Nephron (organoid): ENCODE measurements at regions not wholly inside any gene's neighbourhood (a gene's known extent, or its start where the extent isn't known, plus 50 kb on each side); places are given as distances from the start of the nearest gene placed in this dataset.
A peak's percentile ranks its signal among the peaks of the same experiment; 100 is the strongest.
"Not testable (repeated sequence)": the region's sequence is repeated elsewhere in the genome, so short reads cannot be mapped to it uniquely, and the experiment has no call there.

ENCODE experiments used
- H3K27ac Mint-ChIP-seq, 3 experiments: 2 replicates each; pipeline ENCODE4 v1.8.0; 2020; ENCODE audit warnings: mixed read lengths in 3 of 3, mild to moderate bottlenecking in 2 of 3, moderate library complexity in 1 of 3
- H3K27me3 Mint-ChIP-seq: 2 replicates; pipeline ENCODE4 v1.8.0; 2021; ENCODE audit warnings: low read depth, mild to moderate bottlenecking, moderate library complexity, mixed read lengths
- H3K36me3 Mint-ChIP-seq: 2 replicates; pipeline ENCODE4 v1.8.0; 2020; ENCODE audit warnings: low read depth, mixed read lengths
- H3K4me1 Mint-ChIP-seq: 2 replicates; pipeline ENCODE4 v1.8.0; 2020; ENCODE audit warnings: mixed read lengths
- H3K4me3 Mint-ChIP-seq, 3 experiments: 2 replicates each; pipeline ENCODE4 v1.8.0; 2020; ENCODE audit warnings: mild to moderate bottlenecking in 3 of 3, mixed read lengths in 3 of 3, moderate library complexity in 2 of 3
- H3K9me3 Mint-ChIP-seq: 2 replicates; pipeline ENCODE4 v1.8.0; 2020; ENCODE audit warnings: mixed read lengths
- TF ChIP-seq, protein P1 (sequence below), 3 experiments: fragments of 200-600 bp; sonication (generic); IDR thresholded peaks; one replicate each; pipeline ENCODE4 v1.5.0; 2021; ENCODE audit warnings: antibody characterized with exemption in 3 of 3; ENCODE audit not compliant: unreplicated experiment in 3 of 3

DNA sequence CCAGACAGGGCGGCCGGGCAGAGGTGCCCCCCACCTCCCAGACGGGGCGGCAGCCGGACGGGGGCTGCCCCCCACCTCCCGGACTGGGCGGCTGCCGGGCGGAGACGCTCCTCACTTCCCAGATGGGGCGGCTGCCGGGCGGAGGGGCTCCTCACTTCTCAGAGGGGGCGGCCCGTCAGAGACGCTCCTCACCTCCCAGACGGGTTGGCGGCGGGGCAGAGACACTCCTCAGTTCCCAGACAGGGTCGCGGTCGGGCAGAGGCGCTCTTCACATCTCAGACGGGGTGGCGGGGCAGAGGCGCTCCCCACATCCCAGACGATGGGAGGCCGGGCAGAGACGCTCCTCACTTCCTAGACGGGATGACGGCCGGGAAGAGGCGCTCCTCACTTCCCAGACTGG, 68.5 kb upstream of the GPC4 start:
- peaks cover 10% of the 10 kb centered on the region for H3K4me1 Mint-ChIP-seq
- H3K36me3 Mint-ChIP-seq, H3K27ac Mint-ChIP-seq, H3K4me3 Mint-ChIP-seq, H3K9me3 Mint-ChIP-seq, H3K27me3 Mint-ChIP-seq: not testable (repeated sequence)

DNA sequence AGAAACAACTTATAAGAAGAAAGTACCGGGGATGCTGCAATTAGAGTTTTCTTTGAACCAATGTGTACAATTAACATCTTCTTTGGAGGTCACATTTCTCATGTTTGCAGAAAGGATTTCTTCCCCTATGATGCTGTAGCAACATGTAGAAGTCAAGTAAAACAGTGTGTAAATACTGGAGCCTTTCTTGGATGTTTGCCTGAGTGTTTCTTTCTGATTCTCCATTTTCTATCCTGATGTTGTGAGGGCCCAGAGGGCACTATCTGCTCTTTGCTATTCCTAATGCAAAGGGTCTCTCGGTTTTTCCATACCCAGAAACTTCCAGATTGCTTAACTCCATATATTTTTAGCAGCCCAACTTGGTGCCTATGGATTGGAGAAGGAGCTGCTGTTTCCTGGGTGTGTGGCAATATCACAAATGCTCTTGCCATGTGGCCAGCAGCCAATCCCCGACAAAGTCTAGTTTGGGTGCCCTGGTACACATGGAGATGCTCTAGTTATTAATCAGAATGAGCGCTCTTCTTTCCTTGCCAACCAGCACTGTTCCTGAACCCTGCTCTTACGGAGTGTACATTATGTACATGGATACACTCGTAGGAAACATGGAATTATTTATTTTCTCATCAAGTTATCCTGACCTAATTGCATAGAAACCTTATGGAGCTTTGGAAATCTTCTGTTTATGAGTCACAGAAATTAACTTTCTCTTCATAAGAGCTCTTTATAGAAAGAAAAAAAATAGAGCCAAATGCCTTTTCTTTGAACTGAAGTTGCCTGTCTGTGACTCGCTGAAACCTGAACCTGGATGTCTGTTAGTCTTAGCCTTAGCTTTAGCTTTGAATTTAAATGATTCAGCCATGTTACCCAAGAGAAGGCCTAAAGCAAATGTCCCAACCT, 67.0 kb upstream of the GPC4 start:
- H3K4me3 Mint-ChIP-seq: no peak overlapping the region
- H3K36me3 Mint-ChIP-seq: no peaks in the 10 kb centered on the region
- TF ChIP-seq, protein P1, sequence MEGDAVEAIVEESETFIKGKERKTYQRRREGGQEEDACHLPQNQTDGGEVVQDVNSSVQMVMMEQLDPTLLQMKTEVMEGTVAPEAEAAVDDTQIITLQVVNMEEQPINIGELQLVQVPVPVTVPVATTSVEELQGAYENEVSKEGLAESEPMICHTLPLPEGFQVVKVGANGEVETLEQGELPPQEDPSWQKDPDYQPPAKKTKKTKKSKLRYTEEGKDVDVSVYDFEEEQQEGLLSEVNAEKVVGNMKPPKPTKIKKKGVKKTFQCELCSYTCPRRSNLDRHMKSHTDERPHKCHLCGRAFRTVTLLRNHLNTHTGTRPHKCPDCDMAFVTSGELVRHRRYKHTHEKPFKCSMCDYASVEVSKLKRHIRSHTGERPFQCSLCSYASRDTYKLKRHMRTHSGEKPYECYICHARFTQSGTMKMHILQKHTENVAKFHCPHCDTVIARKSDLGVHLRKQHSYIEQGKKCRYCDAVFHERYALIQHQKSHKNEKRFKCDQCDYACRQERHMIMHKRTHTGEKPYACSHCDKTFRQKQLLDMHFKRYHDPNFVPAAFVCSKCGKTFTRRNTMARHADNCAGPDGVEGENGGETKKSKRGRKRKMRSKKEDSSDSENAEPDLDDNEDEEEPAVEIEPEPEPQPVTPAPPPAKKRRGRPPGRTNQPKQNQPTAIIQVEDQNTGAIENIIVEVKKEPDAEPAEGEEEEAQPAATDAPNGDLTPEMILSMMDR (IDR thresholded peaks at IDR 0.05; ENCODE audit: unreplicated experiment in 3 of 3): no peak
- peak overlapping the region; percentile 13 to 38 (median 24) for H3K27ac Mint-ChIP-seq
- H3K9me3 Mint-ChIP-seq: peaks cover 3% of the 10 kb centered on the region
- H3K27me3 Mint-ChIP-seq: peaks cover 5% of the 10 kb centered on the region
- peaks cover 24% of the 10 kb centered on the region for H3K4me1 Mint-ChIP-seq

DNA sequence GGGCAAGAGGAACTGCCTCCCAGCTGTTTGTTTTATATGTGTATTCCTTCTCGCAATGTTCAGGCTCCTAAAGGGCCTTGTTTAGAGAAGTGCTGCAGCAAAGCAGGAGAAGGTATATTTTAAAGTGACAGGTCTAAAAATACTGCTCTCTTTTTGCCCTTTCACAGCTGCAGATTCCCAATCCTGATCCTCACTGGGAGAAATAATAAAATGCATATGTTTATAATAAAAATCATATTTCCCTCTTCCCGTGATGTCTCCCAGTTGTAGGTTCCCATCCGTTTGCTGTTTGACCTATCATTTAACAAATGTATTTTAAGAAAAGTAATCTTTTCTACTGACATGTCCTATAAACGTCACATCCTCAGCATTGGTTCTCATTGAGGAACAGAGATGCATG, 62.7 kb upstream of the GPC4 start:
- H3K27ac Mint-ChIP-seq: peak overlapping the region; percentile 71 to 81 (median 76)
- TF ChIP-seq, protein P1 (IDR thresholded peaks at IDR 0.05; ENCODE audit: unreplicated experiment in 3 of 3): no peak
- no peaks in the 10 kb centered on the region for H3K36me3 Mint-ChIP-seq
- no peak overlapping the region for H3K4me3 Mint-ChIP-seq
- peaks cover 4% of the 10 kb centered on the region for H3K27me3 Mint-ChIP-seq
- H3K9me3 Mint-ChIP-seq: peaks cover 3% of the 10 kb centered on the region
- H3K4me1 Mint-ChIP-seq: peaks cover 47% of the 10 kb centered on the region

DNA sequence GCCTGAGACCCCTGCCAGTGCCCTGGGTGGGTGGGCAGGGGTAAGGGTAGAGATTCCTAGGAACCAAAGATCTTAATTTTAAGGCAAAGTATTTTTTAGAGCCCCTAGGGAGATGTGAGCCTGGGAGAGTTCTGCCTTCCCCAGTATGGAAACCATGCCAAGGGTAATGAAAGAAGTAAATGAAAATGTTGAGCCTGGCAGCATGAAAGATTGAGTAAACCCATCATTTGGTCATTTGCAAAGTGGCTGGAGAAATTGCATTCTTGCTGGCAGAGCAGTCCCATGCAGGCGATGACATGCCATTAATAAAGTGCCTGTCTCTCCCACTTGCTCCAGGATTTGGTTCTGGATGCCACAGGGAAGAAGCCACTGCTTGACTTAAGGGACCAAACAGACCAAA, 60.7 kb upstream of the GPC4 start:
- Mint-ChIP-seq H3K27me3 (peaks cover 4% of the 10 kb centered on the region), H3K27ac (peak overlapping the region; percentile 62 to 81 (median 69)), H3K4me3 (no peak overlapping the region), H3K9me3 (peaks cover 3% of the 10 kb centered on the region), H3K4me1 (peaks cover 38% of the 10 kb centered on the region), H3K36me3 (no peaks in the 10 kb centered on the region)
- TF ChIP-seq, protein P1 (IDR thresholded peaks at IDR 0.05; ENCODE audit: unreplicated experiment in 3 of 3): no peak

DNA sequence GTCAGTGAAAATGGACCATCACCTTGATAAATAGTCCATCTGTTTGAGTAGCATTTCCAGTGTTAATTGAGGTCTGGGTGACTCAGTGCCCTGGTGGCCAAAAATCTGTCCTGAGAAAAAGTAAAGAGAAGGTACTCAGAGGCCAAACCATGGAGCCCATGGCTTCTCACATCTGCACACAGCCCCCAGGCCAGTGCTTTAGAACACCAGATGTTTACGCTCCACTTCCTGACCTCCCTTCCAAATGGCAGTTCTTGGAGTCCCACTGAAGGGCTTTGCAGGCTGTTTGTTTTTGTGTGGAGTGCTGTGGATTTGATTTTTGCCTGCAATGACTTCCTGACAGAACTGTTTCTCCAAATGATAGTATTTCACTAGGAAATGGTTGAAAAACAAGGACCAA, 60.2 kb upstream of the GPC4 start:
- peaks cover 4% of the 10 kb centered on the region for H3K27me3 Mint-ChIP-seq
- no peaks in the 10 kb centered on the region for H3K36me3 Mint-ChIP-seq
- TF ChIP-seq, protein P1 (IDR thresholded peaks at IDR 0.05; ENCODE audit: unreplicated experiment in 3 of 3): no peak
- peaks cover 38% of the 10 kb centered on the region for H3K4me1 Mint-ChIP-seq
- peaks cover 3% of the 10 kb centered on the region for H3K9me3 Mint-ChIP-seq
- peak overlapping the region; percentile 62 to 81 (median 69) for H3K27ac Mint-ChIP-seq
- no peak overlapping the region for H3K4me3 Mint-ChIP-seq

DNA sequence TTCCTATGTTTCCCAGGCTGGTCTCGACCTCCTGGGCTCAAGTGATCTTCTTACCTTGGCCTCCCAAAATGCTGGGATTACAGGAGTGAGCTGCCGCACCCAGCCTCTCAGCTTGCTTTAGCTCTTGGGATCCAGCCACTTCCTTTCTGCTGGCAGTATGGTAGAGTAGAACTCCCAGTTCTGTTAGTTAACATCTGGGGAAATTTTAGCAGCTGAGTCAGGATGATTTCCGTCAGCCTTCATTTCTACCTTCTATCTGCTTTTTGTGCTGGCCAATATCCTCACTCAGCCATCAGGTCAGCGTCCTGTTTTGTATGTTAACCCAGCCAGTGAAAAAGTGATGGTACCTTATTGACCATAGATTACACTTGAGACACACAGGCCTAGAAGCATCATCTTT, 59.3 kb upstream of the GPC4 start:
- H3K9me3 Mint-ChIP-seq: peaks cover 3% of the 10 kb centered on the region
- H3K27ac Mint-ChIP-seq: peak overlapping the region in 2 of 3 experiments; percentile 51 to 81
- H3K36me3 Mint-ChIP-seq: no peaks in the 10 kb centered on the region
- H3K4me3 Mint-ChIP-seq: no peak overlapping the region
- TF ChIP-seq, protein P1 (IDR thresholded peaks at IDR 0.05; ENCODE audit: unreplicated experiment in 3 of 3): no peak
- H3K4me1 Mint-ChIP-seq: peaks cover 38% of the 10 kb centered on the region
- H3K27me3 Mint-ChIP-seq: peaks cover 4% of the 10 kb centered on the region
